SK-N-DZ (cell line): ENCODE measurements at regions not wholly inside any gene's neighbourhood (a gene's known extent, or its start where the extent isn't known, plus 50 kb on each side); places are given as distances from the start of the nearest gene placed in this dataset.

ENCODE experiments used
- DNase-seq: peaks from one replicate; pipeline ENCODE4 v3.0.0-alpha.2; 2015; ENCODE audit warnings: low spot score

GRCh38 chr14:82341261-82341810 lies 807.7 kb upstream of the SEL1L start:
- no peak for DNase-seq

GRCh38 chr14:82342596-82342995 lies 808.9 kb upstream of the SEL1L start:
- DNase-seq = no peak

- no peak for DNase-seq
These were observed 811.5 kb upstream of the SEL1L start for GRCh38 chr14:82345184-82345583.

GRCh38 chr14:82354126-82354525 lies 820.5 kb upstream of the SEL1L start:
- no peak for DNase-seq

- no peak for DNase-seq
These were observed 825.5 kb upstream of the SEL1L start for GRCh38 chr14:82359201-82359600.

GRCh38 chr14:82362452-82362851 lies 828.8 kb upstream of the SEL1L start:
- DNase-seq = no peak

GRCh38 chr14:82365471-82365870 lies 831.8 kb upstream of the SEL1L start:
- no peak for DNase-seq

- peak; percentile 12 for DNase-seq
These were observed 833.1 kb upstream of the SEL1L start for GRCh38 chr14:82366803-82367202.

GRCh38 chr14:82379291-82379690 lies 845.6 kb upstream of the SEL1L start:
- no peak for DNase-seq

GRCh38 chr14:82385048-82385447 lies 851.4 kb upstream of the SEL1L start:
- DNase-seq = no peak

GRCh38 chr14:82387699-82388098 lies 854.0 kb upstream of the SEL1L start:
- no peak for DNase-seq

- DNase-seq = no peak
These were observed 854.8 kb upstream of the SEL1L start for GRCh38 chr14:82388488-82388887.

- no peak for DNase-seq
These were observed 856.9 kb upstream of the SEL1L start for GRCh38 chr14:82390586-82390985.

GRCh38 chr14:82394916-82395315 lies 861.3 kb upstream of the SEL1L start:
- peak; percentile 2 for DNase-seq

GRCh38 chr14:82398256-82398655 lies 864.6 kb upstream of the SEL1L start:
- DNase-seq = no peak

- DNase-seq = no peak
These were observed 870.3 kb upstream of the SEL1L start for GRCh38 chr14:82403987-82404386.

GRCh38 chr14:82410064-82410463 lies 876.4 kb upstream of the SEL1L start:
- DNase-seq = no peak

GRCh38 chr14:82411298-82411697 lies 877.6 kb upstream of the SEL1L start:
- no peak for DNase-seq

GRCh38 chr14:82412545-82412944 lies 878.9 kb upstream of the SEL1L start:
- no peak for DNase-seq

- no peak for DNase-seq
These were observed 881.3 kb upstream of the SEL1L start for GRCh38 chr14:82414853-82415539.

- DNase-seq = no peak
These were observed 886.3 kb upstream of the SEL1L start for GRCh38 chr14:82419933-82420332.

GRCh38 chr14:82420871-82421270 lies 887.2 kb upstream of the SEL1L start:
- DNase-seq = no peak

GRCh38 chr14:82421286-82421685 lies 887.6 kb upstream of the SEL1L start:
- no peak for DNase-seq

GRCh38 chr14:82422230-82422629 lies 888.6 kb upstream of the SEL1L start:
- DNase-seq = no peak
